ACC112 (cell line): ENCODE measurements at regions not wholly inside any gene's neighbourhood (a gene's known extent, or its start where the extent isn't known, plus 50 kb on each side); places are given as distances from the start of the nearest gene placed in this dataset.
A peak's percentile ranks its signal among the peaks of the same experiment; 100 is the strongest.

Source experiments
- H2AFZ ChIP-seq: fragments of 200-600 bp; sonication (generic); one replicate; pipeline ENCODE4 v1.6.0; 2017; ENCODE audit warnings: antibody characterized with exemption, low read length; ENCODE audit not compliant: unreplicated experiment
- H3K27ac ChIP-seq: fragments of 200-600 bp; sonication (generic); 2 replicates; pipeline ENCODE4 v1.5.1; 2014; ENCODE audit warnings: low read depth, mild to moderate bottlenecking, antibody characterized with exemption, low read length, moderate library complexity
- H3K27me3 ChIP-seq: fragments of 200-600 bp; sonication (generic); 2 replicates; pipeline ENCODE4 v1.6.1; 2014; ENCODE audit warnings: mild to moderate bottlenecking, antibody characterized with exemption, low read length, moderate library complexity, mixed read lengths; ENCODE audit not compliant: insufficient read depth
- H3K36me3 ChIP-seq: fragments of 200-600 bp; sonication (generic); 2 replicates; pipeline ENCODE4 v1.6.1; 2016; ENCODE audit warnings: mild to moderate bottlenecking, antibody characterized with exemption, low read length, moderate library complexity, mixed read lengths; ENCODE audit not compliant: insufficient read depth
- H3K4me1 ChIP-seq: fragments of 200-600 bp; sonication (generic); one replicate; pipeline ENCODE4 v1.6.1; 2016; ENCODE audit warnings: low read length, mixed read lengths; ENCODE audit not compliant: insufficient read depth, unreplicated experiment, control insufficient read depth
- H3K4me3 ChIP-seq: fragments of 200-600 bp; sonication (generic); 2 replicates; pipeline ENCODE4 v1.5.1; 2014; ENCODE audit warnings: mild to moderate bottlenecking, low read depth, low read length
- H3K79me2 ChIP-seq: fragments of 200-600 bp; sonication (generic); one replicate; pipeline ENCODE4 v1.6.0; 2016; ENCODE audit warnings: low read length; ENCODE audit not compliant: control insufficient read depth, unreplicated experiment, insufficient read depth

GRCh38 chr16:87096746-87097333 is 220.4 kb downstream of the C16orf95 start:
- Histone ChIP-seq H2AFZ (no peak overlapping the region), H3K27ac (no peak overlapping the region), H3K79me2 (no peaks in the 10 kb centered on the region), H3K4me3 (no peak overlapping the region), H3K27me3 (peaks cover 4% of the 10 kb centered on the region), H3K36me3 (no peaks in the 10 kb centered on the region), H3K4me1 (peaks cover 9% of the 10 kb centered on the region)

GRCh38 chr16:87098361-87098760 is 218.8 kb downstream of the C16orf95 start:
- H3K4me3 ChIP-seq, result no peak overlapping the region
- H2AFZ ChIP-seq, result no peak overlapping the region
- H3K27me3 ChIP-seq, result peaks cover 4% of the 10 kb centered on the region
- no peak overlapping the region for H3K27ac ChIP-seq
- H3K79me2 ChIP-seq, result no peaks in the 10 kb centered on the region
- peaks cover 17% of the 10 kb centered on the region for H3K4me1 ChIP-seq
- no peaks in the 10 kb centered on the region for H3K36me3 ChIP-seq

GRCh38 chr16:87098976-87099720 is 218.0 kb downstream of the C16orf95 start:
- no peaks in the 10 kb centered on the region for H3K79me2 ChIP-seq
- H2AFZ ChIP-seq, result no peak overlapping the region

GRCh38 chr16:87100306-87101058 is 216.7 kb downstream of the C16orf95 start:
- Histone ChIP-seq H3K4me3 (no peak overlapping the region), H3K27ac (no peak overlapping the region), H3K79me2 (no peaks in the 10 kb centered on the region), H2AFZ (no peak overlapping the region), H3K36me3 (no peaks in the 10 kb centered on the region), H3K4me1 (peaks cover 17% of the 10 kb centered on the region), H3K27me3 (peaks cover 4% of the 10 kb centered on the region)

More at GRCh38 chr16:87098976-87099720, 218.0 kb downstream of the C16orf95 start:
- H3K27ac ChIP-seq, result no peak overlapping the region
- H3K27me3 ChIP-seq, result peaks cover 4% of the 10 kb centered on the region
- H3K4me1 ChIP-seq, result peaks cover 17% of the 10 kb centered on the region
- H3K4me3 ChIP-seq, result no peak overlapping the region
- H3K36me3 ChIP-seq, result no peaks in the 10 kb centered on the region

GRCh38 chr16:87101903-87102302 is 215.3 kb downstream of the C16orf95 start:
- no peaks in the 10 kb centered on the region for H3K79me2 ChIP-seq
- H2AFZ ChIP-seq, result peak overlapping the region; percentile 87
- H3K27me3 ChIP-seq, result no peaks in the 10 kb centered on the region
- H3K4me3 ChIP-seq, result peak overlapping the region; percentile 52
- peaks cover 17% of the 10 kb centered on the region for H3K4me1 ChIP-seq
- no peaks in the 10 kb centered on the region for H3K36me3 ChIP-seq
- H3K27ac ChIP-seq, result peak overlapping the region; percentile 85

- no peak overlapping the region for H3K4me3 ChIP-seq
- peaks cover 11% of the 10 kb centered on the region for H3K4me1 ChIP-seq
- no peak overlapping the region for H3K27ac ChIP-seq
- no peaks in the 10 kb centered on the region for H3K36me3 ChIP-seq
- no peaks in the 10 kb centered on the region for H3K79me2 ChIP-seq
- H3K27me3 ChIP-seq, result no peaks in the 10 kb centered on the region
- H2AFZ ChIP-seq, result no peak overlapping the region
Observed at GRCh38 chr16:87107201-87107600, 210.0 kb downstream of the C16orf95 start.

- Histone ChIP-seq H3K27me3 (no peaks in the 10 kb centered on the region), H3K4me3 (no peak overlapping the region), H3K79me2 (no peaks in the 10 kb centered on the region), H3K4me1 (peaks cover 5% of the 10 kb centered on the region), H3K27ac (no peak overlapping the region), H3K36me3 (no peaks in the 10 kb centered on the region), H2AFZ (no peak overlapping the region)
Observed at GRCh38 chr16:87108278-87108677, 208.9 kb downstream of the C16orf95 start.

GRCh38 chr16:87108941-87109340 is 208.3 kb downstream of the C16orf95 start:
- H3K4me1 ChIP-seq, result peaks cover 5% of the 10 kb centered on the region

GRCh38 chr16:87114832-87115231 is 202.4 kb downstream of the C16orf95 start:
- Histone ChIP-seq H3K27ac (no peak overlapping the region), H3K36me3 (no peaks in the 10 kb centered on the region), H3K27me3 (no peaks in the 10 kb centered on the region), H3K79me2 (no peaks in the 10 kb centered on the region), H3K4me1 (no peaks in the 10 kb centered on the region), H2AFZ (no peak overlapping the region), H3K4me3 (no peak overlapping the region)

More at GRCh38 chr16:87108941-87109340, 208.3 kb downstream of the C16orf95 start:
- no peak overlapping the region for H3K4me3 ChIP-seq
- no peaks in the 10 kb centered on the region for H3K36me3 ChIP-seq
- no peaks in the 10 kb centered on the region for H3K79me2 ChIP-seq
- H2AFZ ChIP-seq, result no peak overlapping the region
- H3K27ac ChIP-seq, result no peak overlapping the region
- H3K27me3 ChIP-seq, result no peaks in the 10 kb centered on the region

GRCh38 chr16:87115646-87116045 is 201.5 kb downstream of the C16orf95 start:
- Histone ChIP-seq H3K36me3 (no peaks in the 10 kb centered on the region), H2AFZ (no peak overlapping the region), H3K27ac (no peak overlapping the region), H3K4me1 (no peaks in the 10 kb centered on the region), H3K79me2 (no peaks in the 10 kb centered on the region), H3K4me3 (no peak overlapping the region), H3K27me3 (no peaks in the 10 kb centered on the region; the same call in 1 of the 2 replicates)
